Neuronal stem cell (in vitro differentiated cells): ENCODE measurements at regions not wholly inside any gene's neighbourhood (a gene's known extent, or its start where the extent isn't known, plus 50 kb on each side); places are given as distances from the start of the nearest gene placed in this dataset.

Experiments
- DNase-seq: peaks from one replicate; pipeline ENCODE4 v3.0.0-alpha.2; 2013; ENCODE audit warnings: low spot score
- H2AFZ ChIP-seq: one replicate; pipeline ENCODE4 v1.6.1; 2013; ENCODE audit warnings: mild to moderate bottlenecking, low read length, inconsistent platforms
- H2AK5ac ChIP-seq: 2 replicates; pipeline ENCODE4 v1.6.1; 2013; ENCODE audit warnings: low read depth, mild to moderate bottlenecking, inconsistent platforms, low read length, moderate library complexity, mixed read lengths
- H2BK120ac ChIP-seq: 2 replicates; pipeline ENCODE4 v1.6.1; 2013; ENCODE audit warnings: low read depth, mild to moderate bottlenecking, inconsistent platforms, low read length, moderate library complexity, mixed read lengths
- H2BK12ac ChIP-seq: one replicate; pipeline ENCODE4 v1.6.1; 2013; ENCODE audit warnings: low read length, inconsistent platforms
- H2BK15ac ChIP-seq: 2 replicates; pipeline ENCODE4 v1.6.1; 2013; ENCODE audit warnings: mild to moderate bottlenecking, low read length, inconsistent platforms, mixed read lengths
- H2BK5ac ChIP-seq: one replicate; pipeline ENCODE4 v1.6.1; 2013; ENCODE audit warnings: inconsistent platforms, mild to moderate bottlenecking, low read length, moderate library complexity
- H3K14ac ChIP-seq: one replicate; pipeline ENCODE4 v1.6.1; 2013; ENCODE audit warnings: low read length, inconsistent platforms
- H3K18ac ChIP-seq: 2 replicates; pipeline ENCODE4 v1.6.1; 2013; ENCODE audit warnings: low read length, inconsistent platforms
- H3K23ac ChIP-seq: 2 replicates; pipeline ENCODE4 v1.6.1; 2013; ENCODE audit warnings: low read depth, mild to moderate bottlenecking, mixed read lengths, low read length, inconsistent platforms; ENCODE audit not compliant: poor library complexity
- H3K27ac ChIP-seq: replicated peaks from 3 replicates; pipeline ENCODE4 v1.5.1; 2013; ENCODE audit warnings: low read length, inconsistent platforms
- H3K27me3 ChIP-seq, 3 experiments: 2 replicates each; pipeline ENCODE4 v1.6.1; 2013; ENCODE audit warnings: low read length in 3 of 3, mild to moderate bottlenecking in 2 of 3, inconsistent platforms in 1 of 3, low read depth in 1 of 3, mixed read lengths in 1 of 3, moderate library complexity in 1 of 3; ENCODE audit not compliant: control insufficient read depth in 3 of 3, insufficient read depth in 3 of 3
- H3K36me3 ChIP-seq, 2 donors: replicated peaks in 1 of 2; 2 replicates each; pipeline ENCODE4 v1.6.1; 2013; ENCODE audit warnings: low read length in 2 of 2; ENCODE audit not compliant: control insufficient read depth in 2 of 2, insufficient read depth in 2 of 2
- H3K4ac ChIP-seq: 2 replicates; pipeline ENCODE4 v1.6.1; 2013; ENCODE audit warnings: inconsistent platforms, mild to moderate bottlenecking, low read length, moderate library complexity
- H3K4me1 ChIP-seq, 2 donors: 1 replicate in 1 of 2; 2 replicates in 1 of 2; pipeline ENCODE4 v1.6.1; 2013; ENCODE audit warnings: low read length in 2 of 2, low read depth in 1 of 2; ENCODE audit not compliant: control insufficient read depth in 2 of 2, insufficient read depth in 1 of 2
- H3K4me2 ChIP-seq: one replicate; pipeline ENCODE4 v1.6.1; 2013; ENCODE audit warnings: mild to moderate bottlenecking, low read length, inconsistent platforms; ENCODE audit not compliant: insufficient read depth, poor library complexity, severe bottlenecking
- H3K4me3 ChIP-seq, 2 donors: 2 replicates each; pipeline ENCODE4 v1.5.1; 2013; ENCODE audit warnings: low read length in 2 of 2, mild to moderate bottlenecking in 2 of 2, inconsistent platforms in 1 of 2, moderate library complexity in 1 of 2
- H3K79me1 ChIP-seq: one replicate; pipeline ENCODE4 v1.6.1; 2013; ENCODE audit warnings: low read depth, mild to moderate bottlenecking, inconsistent platforms, low read length, moderate library complexity
- H3K9ac ChIP-seq: one replicate; pipeline ENCODE4 v1.6.1; 2013; ENCODE audit warnings: mild to moderate bottlenecking, low read depth, low read length, inconsistent platforms; ENCODE audit not compliant: poor library complexity
- H3K9me3 ChIP-seq, 2 donors: replicated peaks in 1 of 2; 2 replicates each; pipeline versions ENCODE3 to v1.6.1; 2013; ENCODE audit warnings: low read length in 2 of 2, mild to moderate bottlenecking in 2 of 2, inconsistent platforms in 1 of 2, low read depth in 1 of 2, mixed read lengths in 1 of 2, moderate library complexity in 1 of 2; ENCODE audit not compliant: control insufficient read depth in 2 of 2, insufficient read depth in 1 of 2
- H4K8ac ChIP-seq: one replicate; pipeline ENCODE4 v1.6.1; 2013; ENCODE audit warnings: low read depth, mild to moderate bottlenecking, inconsistent platforms, low read length, moderate library complexity
- H4K91ac ChIP-seq: one replicate; pipeline ENCODE4 v1.6.1; 2013; ENCODE audit warnings: low read length, low read depth, mild to moderate bottlenecking, inconsistent platforms; ENCODE audit not compliant: poor library complexity
- WGBS, 2 donors: extraction: QIAGEN DNeasy Blood & Tissue Kit; methylation state at CpG; one replicate each; pipeline ENCODE4 v1.1.7; 2013; ENCODE audit warnings: missing lambda C conversion rate in 2 of 2, mixed read lengths in 1 of 2; ENCODE audit not compliant: insufficient read length in 2 of 2, insufficient replicate concordance in 1 of 2; ENCODE audit errors: extremely low coverage in 2 of 2; 5-methylcytosine and 5-hydroxymethylcytosine counted together

DNA sequence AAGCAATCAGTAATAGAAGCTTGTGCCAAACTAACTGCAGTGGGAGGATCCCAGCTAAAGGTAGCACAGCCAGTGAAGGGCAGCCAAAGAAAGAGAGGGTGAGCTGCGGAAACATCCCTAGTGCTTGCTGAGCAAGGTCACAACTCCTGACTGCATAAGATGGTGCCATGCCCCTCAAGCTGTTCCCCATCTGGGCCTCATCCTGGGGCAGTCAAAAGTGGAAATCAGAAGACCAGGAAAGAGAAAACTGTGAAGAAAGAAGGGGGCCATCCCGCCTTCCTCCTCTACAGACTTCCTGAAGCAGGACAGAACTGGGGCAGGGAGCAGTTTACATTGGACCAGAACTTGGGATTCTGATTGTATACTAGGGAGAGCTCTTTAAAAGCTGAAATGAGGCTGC, 159.2 kb downstream of the TNFSF13B start:
- Histone ChIP-seq H2BK15ac (no peak overlapping the region), H2BK12ac (no peak overlapping the region), H3K14ac (no peak overlapping the region), H2BK120ac (no peak overlapping the region), H3K4me2 (no peak overlapping the region), H3K18ac (no peak overlapping the region), H3K4me3 (no peak overlapping the region), H4K91ac (no peak overlapping the region), H3K23ac (no peak overlapping the region), H3K36me3 (no peaks in the 10 kb centered on the region), H2BK5ac (no peak overlapping the region), H3K4ac (no peak overlapping the region), H2AK5ac (no peak overlapping the region), H3K27me3 (no peaks in the 10 kb centered on the region), H4K8ac (no peak overlapping the region), H3K9me3 (peaks cover 0 to 2% of the 10 kb centered on the region in 2 donors), H3K27ac (no peak overlapping the region), H2AFZ (peak overlapping the region; percentile 4), H3K79me1 (no peaks in the 10 kb centered on the region), H3K9ac (no peak overlapping the region), H3K4me1 (no peaks in the 10 kb centered on the region)
- DNase-seq: no peak
- no CpG with 5 or more reads among the region's 2 CpGs for WGBS, 2 donors

DNA sequence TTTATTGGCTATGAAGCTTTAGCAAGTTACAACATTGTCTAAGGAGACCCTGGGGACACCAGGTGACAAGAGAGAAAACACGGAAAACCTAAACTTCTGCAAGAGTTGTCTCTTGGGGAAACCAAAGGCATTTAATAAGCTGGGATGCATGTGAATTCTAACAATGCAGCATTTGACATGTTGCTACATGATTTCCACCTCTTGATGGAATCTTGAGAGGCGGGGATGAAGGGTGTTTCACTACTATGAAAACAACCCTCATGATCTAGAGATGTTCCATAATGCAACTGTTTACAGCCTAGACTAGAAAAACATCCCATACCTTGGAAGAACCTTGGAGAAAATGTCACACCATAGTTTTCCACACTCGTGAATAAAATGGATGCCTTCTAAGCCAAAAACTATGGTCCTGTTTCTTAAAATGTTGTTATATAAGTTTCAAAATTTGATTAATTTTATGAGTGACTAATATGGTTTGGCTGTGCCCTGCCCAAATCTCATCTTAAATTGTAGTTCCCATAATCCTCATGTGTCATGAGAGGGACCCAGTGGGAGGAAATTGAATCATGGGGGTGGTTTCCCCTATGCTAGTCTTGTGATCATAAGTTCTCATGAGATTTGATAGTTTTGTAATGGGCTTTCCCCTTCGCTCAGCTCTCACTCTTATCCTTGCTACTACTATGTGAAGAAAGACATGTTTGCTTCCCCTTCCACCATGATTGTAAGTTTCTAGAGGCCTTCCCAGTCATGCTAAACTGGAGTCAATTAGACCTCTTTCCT, 164.6 kb downstream of the TNFSF13B start:
- H4K8ac ChIP-seq: no peak overlapping the region
- no peak overlapping the region for H2BK120ac ChIP-seq
- H3K4ac ChIP-seq: no peak overlapping the region
- no peak overlapping the region for H3K14ac ChIP-seq
- no peak overlapping the region for H3K18ac ChIP-seq
- no peak overlapping the region for H3K4me3 ChIP-seq
- no peaks in the 10 kb centered on the region for H3K79me1 ChIP-seq
- H3K9ac ChIP-seq: no peak overlapping the region
- H3K27me3 ChIP-seq: no peaks in the 10 kb centered on the region
- WGBS, 2 donors: no CpG with 5 or more reads among the region's 4 CpGs
- no peak overlapping the region for H4K91ac ChIP-seq
- no peak overlapping the region for H2AFZ ChIP-seq
- H3K9me3 ChIP-seq: peaks cover 0 to 2% of the 10 kb centered on the region in 2 donors
- H2BK5ac ChIP-seq: no peak overlapping the region
- H3K23ac ChIP-seq: no peak overlapping the region
- no peak for DNase-seq
- no peak overlapping the region for H2BK12ac ChIP-seq
- H3K27ac ChIP-seq: no peak overlapping the region
- no peak overlapping the region for H2BK15ac ChIP-seq
- H3K4me2 ChIP-seq: no peak overlapping the region
- no peaks in the 10 kb centered on the region for H3K36me3 ChIP-seq
- no peaks in the 10 kb centered on the region for H3K4me1 ChIP-seq
- no peak overlapping the region for H2AK5ac ChIP-seq

DNA sequence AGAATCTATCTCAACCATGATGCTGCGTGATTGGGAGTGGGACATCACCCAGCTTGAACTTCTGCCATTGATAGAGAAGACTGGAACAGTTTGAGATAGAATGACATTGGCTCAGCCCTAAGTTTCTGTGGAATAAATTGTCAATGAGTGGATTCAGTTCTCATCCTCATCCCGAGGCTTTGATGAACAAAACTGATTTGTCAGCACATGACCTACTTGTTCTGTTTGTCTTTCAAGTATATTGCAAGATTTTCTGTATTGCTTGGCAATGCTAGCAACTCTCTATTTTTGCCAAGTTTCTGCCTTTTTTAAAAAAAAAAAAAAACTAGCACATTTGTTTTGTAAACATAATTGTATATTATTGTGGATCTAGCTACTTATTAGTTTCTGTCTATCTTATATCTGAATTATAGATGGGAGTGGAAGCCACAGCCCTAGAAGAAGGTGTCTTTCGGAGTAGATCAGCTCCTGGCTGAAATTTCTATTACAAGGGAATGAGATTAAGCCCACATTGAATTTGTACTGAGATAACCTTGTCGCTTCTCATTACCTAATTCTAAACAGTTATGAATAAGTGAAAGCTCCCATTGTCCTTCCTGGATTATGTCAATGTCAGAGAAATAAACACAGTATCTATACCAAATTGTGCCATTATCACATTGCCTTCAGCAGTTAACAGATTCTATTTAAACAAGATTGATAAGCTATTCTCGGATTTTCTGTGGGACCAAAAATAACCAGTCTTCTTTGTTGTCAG, 166.1 kb downstream of the TNFSF13B start:
- H3K4me1 ChIP-seq: no peaks in the 10 kb centered on the region

GRCh38 chr13:108437496-108437895, 168.0 kb downstream of the TNFSF13B start:
- WGBS, 2 donors: no CpG with 5 or more reads among the region's 2 CpGs
- no peak for DNase-seq
- Histone ChIP-seq H2AFZ (no peak overlapping the region), H3K27ac (no peak overlapping the region), H2BK12ac (no peak overlapping the region), H2BK5ac (no peak overlapping the region), H3K14ac (no peak overlapping the region), H2AK5ac (no peak overlapping the region), H3K9me3 (no peaks in the 10 kb centered on the region), H3K27me3 (no peaks in the 10 kb centered on the region), H4K91ac (no peak overlapping the region), H3K4ac (no peak overlapping the region), H2BK120ac (no peak overlapping the region), H3K4me2 (no peak overlapping the region), H2BK15ac (no peak overlapping the region), H4K8ac (no peak overlapping the region), H3K18ac (no peak overlapping the region), H3K9ac (no peak overlapping the region), H3K4me1 (no peaks in the 10 kb centered on the region), H3K4me3 (no peak overlapping the region), H3K79me1 (no peaks in the 10 kb centered on the region), H3K36me3 (no peaks in the 10 kb centered on the region), H3K23ac (no peak overlapping the region)

More for the DNA sequence above, 166.1 kb downstream of the TNFSF13B start:
- Histone ChIP-seq H3K18ac (no peak overlapping the region), H4K91ac (no peak overlapping the region), H2BK120ac (no peak overlapping the region), H3K4ac (no peak overlapping the region), H3K27me3 (no peaks in the 10 kb centered on the region), H3K23ac (no peak overlapping the region), H3K14ac (no peak overlapping the region), H3K9ac (no peak overlapping the region), H2AFZ (no peak overlapping the region), H4K8ac (no peak overlapping the region), H3K36me3 (no peaks in the 10 kb centered on the region), H3K4me3 (no peak overlapping the region), H3K79me1 (no peaks in the 10 kb centered on the region), H3K27ac (no peak overlapping the region), H2BK12ac (no peak overlapping the region), H2BK5ac (no peak overlapping the region), H2AK5ac (no peak overlapping the region), H2BK15ac (no peak overlapping the region), H3K9me3 (peaks cover 0 to 2% of the 10 kb centered on the region in 2 donors), H3K4me2 (no peak overlapping the region)
- no peak for DNase-seq
- no CpG with 5 or more reads among the region's 5 CpGs for WGBS, 2 donors
